ENCODE measurements at regions not wholly inside any gene's neighbourhood (a gene's known extent, or its start where the extent isn't known, plus 50 kb on each side); places are given as distances from the start of the nearest gene placed in this dataset.

GRCh38 chr14:44768935-44769334 is 192.8 kb downstream of the KLHL28 start:
- TF ChIP-seq POLR2A (IDR thresholded peaks at IDR 0.05), result no peak
- TF ChIP-seq CTCF (IDR thresholded peaks at IDR 0.05), result no peak
- no peak for TF ChIP-seq POLR2AphosphoS5 (IDR thresholded peaks at IDR 0.05)

All from prostate gland (tissue), 2 donors.